NCI-H146 treated with DMSO at 0.1 percent for 48 hours (cell line): ENCODE measurements at regions not wholly inside any gene's neighbourhood (a gene's known extent, or its start where the extent isn't known, plus 50 kb on each side); places are given as distances from the start of the nearest gene placed in this dataset.

ENCODE experiments used
- DNase-seq: peaks from one replicate; lab custom pipeline; 2025; ENCODE audit not compliant: unreplicated experiment; lab: John Stamatoyannopoulos, UW

DNA sequence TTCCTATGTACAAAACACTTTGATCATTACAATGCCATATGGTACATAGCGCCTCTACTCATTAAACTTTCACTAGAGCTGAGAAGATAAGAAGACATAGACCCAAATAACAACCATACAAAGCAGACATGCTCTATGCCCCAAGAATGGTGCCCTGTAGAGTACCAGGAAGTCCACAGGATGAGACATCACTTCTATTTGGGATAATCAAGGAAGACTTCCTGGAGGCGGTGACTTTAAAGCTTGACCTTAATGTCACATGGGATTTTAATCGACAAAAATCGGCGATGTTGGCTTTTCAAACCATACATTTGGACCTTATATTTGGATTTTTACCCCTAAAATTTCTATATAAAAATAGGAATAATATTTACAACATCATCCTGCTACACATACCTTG lies 224.3 kb upstream of the MAP3K1 start:
- DNase-seq: no peak

DNA sequence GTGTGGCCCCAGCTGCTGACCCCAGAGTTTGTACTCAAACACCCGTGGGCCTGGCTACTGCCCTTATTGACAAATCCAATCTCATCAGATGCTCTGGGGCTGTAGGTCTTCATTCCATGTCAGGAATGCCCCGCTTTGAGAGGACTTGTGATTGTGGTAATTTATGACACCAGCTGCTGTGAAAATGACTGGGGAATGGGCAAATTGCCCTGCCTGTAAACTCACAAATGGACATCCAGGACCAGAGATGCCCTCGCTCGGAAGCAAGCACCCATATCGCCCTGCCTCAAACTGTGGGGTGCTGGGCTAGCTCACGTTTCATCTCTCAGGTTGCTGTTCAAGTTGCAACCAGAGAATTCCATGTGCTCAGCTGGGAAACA lies 225.9 kb upstream of the MAP3K1 start:
- peak; percentile 66 for DNase-seq

DNA sequence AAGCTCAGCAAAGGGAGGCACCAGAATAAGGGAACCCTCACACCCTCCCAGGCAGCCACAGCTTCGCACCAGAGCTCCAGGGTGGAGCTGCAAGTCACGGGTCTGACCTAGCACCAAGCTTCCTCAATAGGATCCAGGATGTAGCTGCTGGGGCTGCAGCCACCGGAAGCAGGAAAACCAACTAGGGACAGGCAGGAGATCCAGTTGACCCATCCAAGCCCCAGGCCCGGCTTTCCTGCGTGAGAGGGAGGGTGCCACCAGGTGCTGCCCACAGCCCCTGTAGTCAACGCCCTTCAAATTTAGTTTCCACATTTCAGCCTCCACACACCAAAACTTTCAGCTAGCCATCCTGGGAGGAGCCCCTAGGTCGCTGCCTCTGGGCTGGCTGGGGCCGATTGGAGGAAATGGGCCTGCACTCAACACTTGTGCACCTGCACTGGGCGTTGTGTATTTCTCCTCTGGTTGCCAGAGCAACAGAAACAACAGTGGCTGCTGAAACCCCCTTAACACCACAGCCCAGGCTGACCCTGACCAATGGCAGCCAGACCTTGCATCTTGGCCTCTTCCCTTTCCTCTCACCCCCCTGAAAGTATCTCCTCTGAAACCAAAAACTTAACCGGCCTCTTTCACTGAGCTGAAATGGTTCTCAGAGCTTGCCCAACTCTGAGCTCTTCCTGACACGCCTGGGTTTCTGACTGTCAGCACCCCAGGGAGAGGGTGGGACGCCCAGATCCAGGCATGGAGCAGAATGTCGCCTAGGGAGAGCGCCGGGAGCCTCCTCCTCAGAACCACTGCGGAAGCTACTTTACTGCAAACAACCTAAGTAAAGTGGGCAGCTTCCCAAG lies 226.5 kb upstream of the MAP3K1 start:
- DNase-seq: peak; percentile 66

- DNase-seq: no peak
These were observed 227.2 kb upstream of the MAP3K1 start for GRCh38 chr5:56588131-56588487.

DNA sequence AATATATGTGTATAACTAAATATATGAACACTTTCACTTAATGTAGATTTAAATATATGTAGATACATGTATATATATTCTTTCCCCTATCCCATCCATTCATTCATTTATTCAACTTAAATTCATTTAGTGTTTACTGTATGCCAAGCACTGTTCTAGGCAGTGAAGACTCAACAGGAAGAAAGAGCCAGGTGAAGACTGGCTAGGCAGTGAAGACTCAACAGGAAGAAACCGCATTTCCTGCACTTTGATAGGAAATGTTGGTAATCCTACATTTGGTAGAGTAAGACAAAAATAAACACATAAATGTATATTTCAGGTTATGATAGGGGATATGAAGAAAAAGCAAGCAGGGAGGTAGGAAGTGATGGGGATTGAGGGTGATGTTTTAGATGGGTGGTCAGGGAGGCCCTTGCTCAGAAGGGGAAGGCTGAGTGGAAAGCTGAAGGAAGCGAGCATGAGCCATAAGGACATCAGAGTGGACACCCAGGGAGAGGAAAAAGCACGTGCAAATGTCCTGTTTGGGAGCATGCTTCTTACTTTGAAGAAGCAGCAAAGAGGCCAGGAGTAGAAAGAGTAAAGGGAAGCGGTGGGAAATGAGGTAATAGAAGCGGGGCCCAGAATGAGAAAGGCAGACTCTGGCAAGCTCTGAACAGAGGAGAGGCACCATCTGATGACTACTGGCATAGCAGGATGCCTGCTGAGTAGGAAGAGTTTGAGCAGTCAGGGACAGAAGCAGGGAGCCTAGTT lies 227.8 kb upstream of the MAP3K1 start:
- no peak for DNase-seq

DNA sequence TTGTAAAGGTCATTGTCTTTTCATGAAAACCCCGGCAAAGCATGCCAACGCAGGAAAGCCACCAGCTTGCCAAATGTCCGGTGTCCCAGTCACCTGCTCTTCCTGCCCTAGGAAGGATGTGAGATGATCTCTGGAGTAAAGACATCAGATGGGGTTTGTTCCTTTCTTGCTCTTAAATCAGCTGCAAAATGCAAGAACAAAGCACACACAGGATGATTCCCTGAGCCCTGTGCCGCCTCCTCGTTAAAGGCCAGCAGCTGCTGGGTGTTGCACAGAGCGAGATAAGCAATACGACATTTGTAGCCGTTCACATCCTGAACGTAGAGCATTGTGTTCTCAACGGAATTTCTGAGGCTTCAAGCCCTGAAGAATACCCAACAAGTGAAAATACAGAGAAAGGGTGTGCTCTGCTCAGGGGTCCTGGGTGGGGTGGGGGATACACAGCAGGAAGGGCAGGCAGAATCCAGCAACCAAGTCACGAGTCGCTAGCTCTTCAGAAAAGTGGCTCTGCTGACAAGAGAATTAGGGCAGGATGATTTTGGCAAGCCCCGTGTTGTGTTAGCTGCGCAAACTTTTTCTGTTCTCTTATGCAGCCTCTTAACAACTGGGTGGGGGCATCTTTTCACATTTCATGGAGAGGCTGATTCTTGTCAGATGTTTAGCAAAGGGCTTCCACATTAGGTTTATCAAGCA lies 229.2 kb upstream of the MAP3K1 start:
- DNase-seq: peak; percentile 11

- DNase-seq: no peak
These were observed 229.9 kb upstream of the MAP3K1 start for GRCh38 chr5:56585461-56585860.

DNA sequence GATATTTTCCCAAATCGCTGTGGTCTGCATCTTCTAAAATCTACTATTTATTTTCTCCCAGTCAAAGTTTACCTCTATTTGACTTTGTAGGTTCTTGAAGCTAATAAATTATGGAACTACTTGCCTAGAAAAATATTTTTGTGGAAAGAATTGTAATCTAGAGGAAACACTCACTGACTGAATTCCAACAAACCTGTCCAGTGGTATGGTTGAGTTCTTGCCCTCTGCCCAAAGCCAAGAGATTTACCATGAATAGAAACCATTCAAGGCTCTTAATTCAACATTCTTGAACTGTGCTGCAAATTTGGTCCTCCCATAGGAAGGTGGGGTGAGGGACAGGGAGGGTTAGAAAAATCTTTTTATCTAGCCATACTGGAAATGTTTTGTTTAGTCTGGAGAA lies 233.9 kb upstream of the MAP3K1 start:
- no peak for DNase-seq

DNA sequence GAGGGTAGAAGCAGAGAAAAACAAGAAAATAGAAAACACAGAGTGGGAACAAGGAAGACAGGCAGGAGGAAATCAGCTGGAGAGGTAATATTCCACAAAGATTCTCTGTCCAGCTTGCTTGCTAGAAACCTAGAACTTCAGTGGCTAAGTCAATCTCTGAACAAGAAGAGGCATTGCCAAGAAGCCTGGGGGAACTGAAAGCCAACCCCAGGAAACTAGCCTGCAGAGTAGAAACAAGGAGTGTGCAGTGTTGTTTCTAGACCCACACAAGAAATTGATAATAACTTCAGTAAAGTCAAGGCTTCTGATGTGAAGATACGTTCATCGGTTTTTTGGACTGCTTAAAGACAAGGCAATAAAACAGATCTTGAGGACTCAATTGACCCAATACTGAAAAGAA lies 234.5 kb upstream of the MAP3K1 start:
- no peak for DNase-seq

DNA sequence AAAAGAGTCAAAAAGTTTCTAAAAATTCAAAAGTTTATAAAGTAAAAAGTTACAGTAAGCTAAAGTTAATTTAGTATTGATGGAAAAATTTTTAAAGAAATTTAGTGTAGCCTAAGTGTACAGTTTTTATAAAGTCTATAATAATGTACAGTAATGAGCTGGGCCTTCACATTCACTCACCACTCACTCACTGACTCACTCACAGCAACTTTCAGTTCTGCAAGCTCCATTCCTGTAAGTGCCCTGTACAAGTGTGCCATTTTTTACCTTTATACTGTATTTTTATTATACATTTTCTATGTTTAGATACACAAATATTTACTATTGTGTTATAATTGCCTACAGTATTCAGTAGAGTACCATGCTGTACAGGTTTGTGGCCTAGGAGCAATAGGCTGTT lies 239.5 kb upstream of the MAP3K1 start:
- no peak for DNase-seq

GRCh38 chr5:56574778-56575177 lies 240.6 kb upstream of the MAP3K1 start:
- DNase-seq: no peak

DNA sequence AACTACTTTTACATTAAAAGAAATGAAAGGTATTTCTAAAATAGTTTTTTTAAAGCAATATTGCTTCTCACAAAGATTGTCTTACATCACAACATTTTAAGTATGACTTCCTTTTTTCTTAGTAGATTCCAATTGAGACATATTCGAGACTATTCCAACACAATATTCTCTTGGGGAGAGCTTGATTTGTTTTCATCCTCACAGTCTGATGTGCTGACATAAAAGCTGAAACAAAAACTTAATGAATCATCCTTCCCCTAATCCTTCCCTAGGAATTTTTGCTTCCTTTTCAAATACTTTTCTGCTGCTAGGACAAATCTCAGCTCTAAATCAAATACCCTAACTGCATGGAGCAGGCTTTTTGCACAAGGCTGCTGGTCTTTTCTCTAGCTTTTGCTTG lies 245.8 kb upstream of the MAP3K1 start:
- DNase-seq: no peak

DNA sequence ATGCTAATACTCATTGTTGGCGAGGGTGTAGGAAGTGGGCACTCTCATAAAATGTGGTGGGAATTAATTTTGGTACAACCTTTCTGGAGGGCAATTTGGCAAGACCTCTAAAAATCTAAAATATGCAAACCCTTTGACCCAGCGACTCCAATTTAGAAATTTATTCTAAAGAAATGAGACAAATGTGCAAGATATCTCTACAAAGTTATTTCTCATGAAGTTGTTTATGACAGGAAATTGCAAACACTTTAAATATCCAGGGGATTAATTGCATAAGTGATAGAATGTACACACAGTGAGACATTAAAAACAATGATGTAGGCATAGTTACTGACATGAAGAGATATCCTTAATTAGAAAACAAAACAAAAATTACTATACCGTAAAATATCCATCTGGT lies 246.3 kb upstream of the MAP3K1 start:
- DNase-seq: no peak

- DNase-seq: peak; percentile 20
These were observed 248.1 kb upstream of the MAP3K1 start for GRCh38 chr5:56567278-56567677.

GRCh38 chr5:56566374-56567249 lies 248.7 kb upstream of the MAP3K1 start:
- no peak for DNase-seq

GRCh38 chr5:56565644-56566043 lies 249.7 kb upstream of the MAP3K1 start:
- no peak for DNase-seq

DNA sequence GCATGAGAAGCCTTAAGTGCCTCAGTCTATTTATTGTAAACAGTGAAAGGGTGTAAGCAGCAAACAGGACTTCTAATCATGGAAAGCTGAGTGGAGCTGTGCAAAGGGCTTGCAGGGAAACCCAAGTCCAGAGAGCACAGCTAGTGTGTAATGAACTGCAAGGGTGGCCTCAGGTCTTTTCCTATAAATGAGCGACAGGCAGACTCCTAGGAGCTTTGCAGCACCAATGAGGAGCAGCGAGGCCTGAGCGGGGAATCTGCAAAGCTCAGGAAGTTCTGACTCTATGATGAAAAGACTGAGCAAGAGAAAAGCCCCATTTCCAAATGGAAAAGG lies 250.1 kb upstream of the MAP3K1 start:
- DNase-seq: no peak

DNA sequence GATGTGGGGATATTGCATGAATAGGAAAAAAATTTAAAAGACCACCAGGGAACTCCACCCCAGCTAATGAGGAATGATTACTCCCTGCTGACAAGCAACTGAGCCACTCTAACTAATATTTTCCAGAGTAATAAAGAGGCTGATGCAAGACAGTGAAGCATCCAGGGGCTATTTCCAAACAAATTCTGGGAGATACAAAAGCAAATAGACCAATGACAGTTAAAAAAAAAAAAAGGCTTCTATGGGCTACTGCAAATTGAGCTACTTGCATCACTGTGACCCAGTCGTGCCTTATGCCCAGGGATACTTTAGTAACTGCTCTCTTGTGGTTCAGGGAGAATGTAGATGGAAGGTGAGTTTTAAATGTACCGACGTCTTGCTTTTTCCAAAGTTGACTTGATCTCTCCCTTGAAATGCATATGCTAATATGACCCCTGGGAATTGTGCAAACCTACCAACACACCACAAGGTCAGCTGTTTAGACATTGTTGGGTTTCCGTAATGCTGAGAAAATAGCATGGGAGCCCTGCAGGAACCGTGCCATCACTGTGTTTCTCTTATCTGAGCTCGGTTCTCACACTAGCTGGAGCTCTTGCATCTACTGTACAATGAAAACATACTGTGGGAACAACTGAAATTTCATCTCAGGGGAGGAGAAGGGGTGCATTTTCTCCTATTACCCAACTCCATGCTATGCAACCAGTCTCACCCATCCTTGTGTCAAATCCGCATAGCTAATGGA lies 250.6 kb upstream of the MAP3K1 start:
- DNase-seq: no peak

GRCh38 chr5:56561455-56561854 lies 253.9 kb upstream of the MAP3K1 start:
- DNase-seq: no peak

GRCh38 chr5:56558131-56558745 lies 257.1 kb upstream of the MAP3K1 start:
- DNase-seq: no peak
